Brain microvascular endothelial cell (primary cell): ENCODE measurements at regions not wholly inside any gene's neighbourhood (a gene's known extent, or its start where the extent isn't known, plus 50 kb on each side); places are given as distances from the start of the nearest gene placed in this dataset.

Source experiments
- DNase-seq: peaks from one replicate; pipeline ENCODE4 v3.0.0-alpha.2; 2020
- H3K27ac ChIP-seq: fragments of 250-450 bp; sonication (Bioruptor Pico); 2 replicates; pipeline ENCODE4 v1.5.1; 2020; ENCODE audit warnings: mild to moderate bottlenecking, moderate library complexity
- H3K27me3 ChIP-seq: fragments of 250-450 bp; sonication (Bioruptor Pico); replicated peaks from 2 replicates; pipeline ENCODE4 v1.5.1; 2020; ENCODE audit warnings: mild to moderate bottlenecking
- H3K36me3 ChIP-seq: fragments of 250-450 bp; sonication (Bioruptor Pico); replicated peaks from 2 replicates; pipeline ENCODE4 v1.5.1; 2020; ENCODE audit warnings: mild to moderate bottlenecking
- H3K4me3 ChIP-seq: 2 replicates; pipeline ENCODE4 v1.5.1; 2011; ENCODE audit warnings: low read depth, mild to moderate bottlenecking, control low read depth, low read length, moderate library complexity
- CTCF ChIP-seq: IDR thresholded peaks from 2 replicates; pipeline ENCODE4 v1.5.1; 2011; ENCODE audit warnings: low read depth, mild to moderate bottlenecking, moderate library complexity, low read length, control low read depth, inconsistent platforms; ENCODE audit errors: missing control alignments
- in situ Hi-C: cut with HindIII; loops from 2 replicates; pipeline ENCODE4 v1.10.0; 2017; ENCODE audit warnings: low sequenced_read_pairs, low pct_ligation_motif_present

- Histone ChIP-seq H3K27ac (no peak overlapping the region), H3K4me3 (no peak overlapping the region), H3K27me3 (no peaks in the 10 kb centered on the region), H3K36me3 (no peaks in the 10 kb centered on the region)
- in situ Hi-C loops = no loop called here
- TF ChIP-seq CTCF = no peak
- no peak for DNase-seq
These were observed 289.0 kb downstream of the GLRX3 start for GRCh38 chr10:130425169-130425568.

- in situ Hi-C loops = no loop called here
- H3K27me3 ChIP-seq = no peaks in the 10 kb centered on the region
- TF ChIP-seq CTCF = no peak
- H3K36me3 ChIP-seq = no peaks in the 10 kb centered on the region
- DNase-seq = no peak
- no peak overlapping the region for H3K4me3 ChIP-seq
- H3K27ac ChIP-seq = no peak overlapping the region
These were observed 289.8 kb downstream of the GLRX3 start for GRCh38 chr10:130425881-130426435.

GRCh38 chr10:130427216-130427722 lies 291.1 kb downstream of the GLRX3 start:
- TF ChIP-seq CTCF = no peak
- in situ Hi-C loops = no loop called here

GRCh38 chr10:130428936-130429335 lies 292.7 kb downstream of the GLRX3 start:
- in situ Hi-C loops = no loop called here
- DNase-seq = no peak
- Histone ChIP-seq H3K27me3 (no peaks in the 10 kb centered on the region), H3K27ac (no peak overlapping the region), H3K4me3 (no peak overlapping the region), H3K36me3 (no peaks in the 10 kb centered on the region)
- TF ChIP-seq CTCF = no peak

More at GRCh38 chr10:130427216-130427722, 291.1 kb downstream of the GLRX3 start:
- no peaks in the 10 kb centered on the region for H3K27me3 ChIP-seq
- no peak overlapping the region for H3K27ac ChIP-seq
- no peak overlapping the region for H3K4me3 ChIP-seq
- H3K36me3 ChIP-seq = no peaks in the 10 kb centered on the region
- DNase-seq = no peak

GRCh38 chr10:130429809-130430208 lies 293.6 kb downstream of the GLRX3 start:
- no peak overlapping the region for H3K4me3 ChIP-seq
- no peaks in the 10 kb centered on the region for H3K36me3 ChIP-seq
- DNase-seq = no peak
- TF ChIP-seq CTCF = no peak
- H3K27ac ChIP-seq = no peak overlapping the region
- in situ Hi-C loops = no loop called here
- H3K27me3 ChIP-seq = no peaks in the 10 kb centered on the region

- in situ Hi-C loops = no loop called here
- no peak for TF ChIP-seq CTCF
- Histone ChIP-seq H3K27me3 (no peaks in the 10 kb centered on the region), H3K36me3 (no peaks in the 10 kb centered on the region), H3K4me3 (no peak overlapping the region), H3K27ac (no peak overlapping the region)
- DNase-seq = no peak
These were observed 294.1 kb downstream of the GLRX3 start for GRCh38 chr10:130430291-130430690.
